ENCODE measurements at regions not wholly inside any gene's neighbourhood (a gene's known extent, or its start where the extent isn't known, plus 50 kb on each side); places are given as distances from the start of the nearest gene placed in this dataset.

DNA sequence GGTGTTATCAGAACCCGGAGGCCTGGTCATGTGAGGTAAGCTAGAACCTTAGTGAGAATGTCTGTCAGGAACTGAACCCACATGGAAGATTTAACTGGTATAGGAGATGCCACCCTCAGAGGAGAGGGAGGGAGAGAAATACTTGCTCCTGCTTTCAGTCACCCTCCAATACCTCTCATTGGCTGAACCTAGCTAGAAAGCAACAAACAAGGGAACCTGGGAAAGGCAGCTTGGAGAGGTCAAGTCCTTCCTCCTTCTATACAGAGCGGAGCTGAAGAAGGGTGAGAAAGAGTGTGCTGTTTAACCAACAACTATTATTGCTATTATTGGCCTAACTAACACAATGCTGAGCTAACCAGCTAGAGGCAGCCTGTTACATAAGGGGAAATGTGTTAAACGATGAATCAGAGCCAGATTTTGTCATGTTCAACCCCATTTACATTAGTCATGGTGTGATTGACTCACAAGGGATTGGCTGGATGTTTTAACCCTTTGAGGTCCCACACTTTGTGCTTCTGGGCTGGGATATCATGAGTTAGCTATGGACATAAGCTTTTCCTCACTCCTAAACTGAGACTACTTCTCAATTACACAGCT, 96.5 kb upstream of the ESX1 start:
- TF ChIP-seq, protein P1, sequence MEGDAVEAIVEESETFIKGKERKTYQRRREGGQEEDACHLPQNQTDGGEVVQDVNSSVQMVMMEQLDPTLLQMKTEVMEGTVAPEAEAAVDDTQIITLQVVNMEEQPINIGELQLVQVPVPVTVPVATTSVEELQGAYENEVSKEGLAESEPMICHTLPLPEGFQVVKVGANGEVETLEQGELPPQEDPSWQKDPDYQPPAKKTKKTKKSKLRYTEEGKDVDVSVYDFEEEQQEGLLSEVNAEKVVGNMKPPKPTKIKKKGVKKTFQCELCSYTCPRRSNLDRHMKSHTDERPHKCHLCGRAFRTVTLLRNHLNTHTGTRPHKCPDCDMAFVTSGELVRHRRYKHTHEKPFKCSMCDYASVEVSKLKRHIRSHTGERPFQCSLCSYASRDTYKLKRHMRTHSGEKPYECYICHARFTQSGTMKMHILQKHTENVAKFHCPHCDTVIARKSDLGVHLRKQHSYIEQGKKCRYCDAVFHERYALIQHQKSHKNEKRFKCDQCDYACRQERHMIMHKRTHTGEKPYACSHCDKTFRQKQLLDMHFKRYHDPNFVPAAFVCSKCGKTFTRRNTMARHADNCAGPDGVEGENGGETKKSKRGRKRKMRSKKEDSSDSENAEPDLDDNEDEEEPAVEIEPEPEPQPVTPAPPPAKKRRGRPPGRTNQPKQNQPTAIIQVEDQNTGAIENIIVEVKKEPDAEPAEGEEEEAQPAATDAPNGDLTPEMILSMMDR (conservative IDR thresholded peaks at IDR 0.05; ENCODE audit: low read depth, low read length), result no peak
- TF ChIP-seq EZH2 (IDR thresholded peaks at IDR 0.05; ENCODE audit: borderline replicate concordance, low read depth, low read length, poor library complexity, severe bottlenecking), result no peak
- BruUV-seq (replicated peaks), result no TSS peak
- Histone ChIP-seq H3K27me3 (replicated peaks; ENCODE audit: insufficient read depth, low read depth, low read length, poor library complexity) (peaks cover 5% of the 10 kb centered on the region), H3K4me1 (ENCODE audit: insufficient read depth, low read length, poor library complexity, severe bottlenecking) (no peaks in the 10 kb centered on the region), H3K27ac (ENCODE audit: low read depth, low read length, poor library complexity, severe bottlenecking) (no peak overlapping the region), H3K4me3 (ENCODE audit: low read depth, low read length, poor library complexity, severe bottlenecking) (no peak overlapping the region), H3K9me3 (ENCODE audit: low read depth, low read length, poor library complexity, severe bottlenecking) (no peaks in the 10 kb centered on the region), H3K36me3 (ENCODE audit: insufficient read depth, low read length, poor library complexity, severe bottlenecking) (no peaks in the 10 kb centered on the region)
- intact Hi-C loops (cut with micrococcal nuclease; ENCODE audit: unreplicated experiment), result no loop called here
- ChIA-PET CTCF (interaction anchor here (0.6 kb wide), 1 partner anchor 1455 kb away, joined by 6 read pairs; no protein-coding TSS in a partner anchor), POLR2A (ENCODE audit: low non-redundant PET) (no interaction called here)
- peak; percentile 52 for DNase-seq (ENCODE audit: low spot score)

DNA sequence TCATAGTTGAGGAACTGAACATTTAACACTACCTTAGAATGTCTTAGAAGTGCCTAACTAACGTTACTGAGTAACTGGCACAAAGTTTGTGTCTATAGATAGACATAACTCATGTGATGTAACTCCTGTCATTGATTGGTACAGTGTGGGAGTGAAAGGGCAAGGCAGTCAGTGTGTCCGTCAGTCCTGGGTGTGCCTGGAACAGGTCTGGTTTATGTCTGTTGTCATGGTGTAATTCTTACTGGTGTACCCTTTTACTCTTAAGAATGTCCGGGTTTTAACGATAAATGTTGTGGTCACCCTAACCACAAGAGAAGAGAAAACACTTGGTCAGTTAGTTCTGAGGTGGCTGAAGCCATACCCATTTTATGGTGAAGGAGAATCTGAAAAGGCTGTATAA, 93.1 kb upstream of the ESX1 start:
- BruUV-seq (replicated peaks), result no TSS peak
- DNase-seq (ENCODE audit: low spot score), result no peak
- ChIA-PET POLR2A (ENCODE audit: low non-redundant PET) (no interaction called here), CTCF (no interaction called here)
- TF ChIP-seq EZH2 (IDR thresholded peaks at IDR 0.05; ENCODE audit: borderline replicate concordance, low read depth, low read length, poor library complexity, severe bottlenecking), result no peak
- TF ChIP-seq, protein P1 (conservative IDR thresholded peaks at IDR 0.05; ENCODE audit: low read depth, low read length), result no peak
- intact Hi-C loops (cut with micrococcal nuclease; ENCODE audit: unreplicated experiment), result no loop called here
- Histone ChIP-seq H3K4me1 (ENCODE audit: insufficient read depth, low read length, poor library complexity, severe bottlenecking) (no peaks in the 10 kb centered on the region), H3K4me3 (ENCODE audit: low read depth, low read length, poor library complexity, severe bottlenecking) (no peak overlapping the region), H3K9me3 (ENCODE audit: low read depth, low read length, poor library complexity, severe bottlenecking) (no peaks in the 10 kb centered on the region), H3K27me3 (replicated peaks; ENCODE audit: insufficient read depth, low read depth, low read length, poor library complexity) (peaks cover 9% of the 10 kb centered on the region), H3K27ac (ENCODE audit: low read depth, low read length, poor library complexity, severe bottlenecking) (no peak overlapping the region), H3K36me3 (ENCODE audit: insufficient read depth, low read length, poor library complexity, severe bottlenecking) (no peaks in the 10 kb centered on the region)

DNA sequence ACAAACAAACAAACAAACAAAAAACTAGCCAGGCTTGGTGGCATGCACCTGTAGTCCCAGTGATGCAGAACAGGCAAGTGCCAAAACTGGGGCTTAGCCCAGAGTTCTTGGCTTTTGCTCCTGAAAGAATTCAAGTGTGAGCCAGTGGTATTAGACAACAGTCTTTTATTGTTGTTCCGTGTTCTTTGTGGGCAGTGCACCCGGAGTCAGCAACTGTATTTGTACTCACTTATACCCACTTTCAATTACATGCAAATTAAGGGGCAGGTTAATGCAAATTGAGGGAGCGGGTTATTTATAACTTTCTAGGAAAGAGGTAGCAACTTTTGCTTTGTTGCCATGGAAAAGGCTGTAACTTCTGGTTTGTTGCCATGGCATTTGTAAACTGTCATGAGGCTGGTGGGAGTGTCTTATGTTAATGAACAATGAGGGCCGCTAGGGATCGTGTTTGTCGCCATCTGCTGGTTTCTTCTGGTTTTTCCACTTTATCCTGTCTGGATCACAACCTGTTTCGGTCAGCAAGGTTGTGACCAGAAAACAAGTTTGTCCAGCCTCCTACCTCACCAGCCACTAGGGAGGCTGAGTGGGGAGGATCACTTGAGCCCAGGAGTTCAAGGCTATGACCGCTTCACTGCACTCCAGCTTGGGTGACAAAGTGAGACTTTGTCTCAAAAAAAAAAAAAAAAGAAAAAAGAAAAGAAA, 88.8 kb upstream of the ESX1 start:
- Histone ChIP-seq H3K4me3 (ENCODE audit: low read depth, low read length, poor library complexity, severe bottlenecking) (no peak overlapping the region), H3K9me3 (ENCODE audit: low read depth, low read length, poor library complexity, severe bottlenecking) (no peaks in the 10 kb centered on the region), H3K27ac (ENCODE audit: low read depth, low read length, poor library complexity, severe bottlenecking) (no peak overlapping the region), H3K36me3 (ENCODE audit: insufficient read depth, low read length, poor library complexity, severe bottlenecking) (no peaks in the 10 kb centered on the region), H3K27me3 (replicated peaks; ENCODE audit: insufficient read depth, low read depth, low read length, poor library complexity) (peaks cover 23% of the 10 kb centered on the region), H3K4me1 (ENCODE audit: insufficient read depth, low read length, poor library complexity, severe bottlenecking) (no peaks in the 10 kb centered on the region)
- BruUV-seq (replicated peaks), result no TSS peak
- CTCF ChIA-PET, result no interaction called here
- peak; percentile 77 for DNase-seq (ENCODE audit: low spot score)
- intact Hi-C loops (cut with micrococcal nuclease; ENCODE audit: unreplicated experiment), result no loop called here
- TF ChIP-seq EZH2 (IDR thresholded peaks at IDR 0.05; ENCODE audit: borderline replicate concordance, low read depth, low read length, poor library complexity, severe bottlenecking), result no peak
- TF ChIP-seq, protein P1 (conservative IDR thresholded peaks at IDR 0.05; ENCODE audit: low read depth, low read length), result peak; percentile 69
- POLR2A ChIA-PET (ENCODE audit: low non-redundant PET), result no interaction called here
